ENCODE measurements at regions not wholly inside any gene's neighbourhood (a gene's known extent, or its start where the extent isn't known, plus 50 kb on each side); places are given as distances from the start of the nearest gene placed in this dataset.

GRCh38 chrX:67480789-67481188 is 63.0 kb upstream of the AR start:
- H3K4me1 ChIP-seq (ENCODE audit: control insufficient read depth in 1 of 2, insufficient read depth in 2 of 2, low read depth in 1 of 2, low read length in 1 of 2) = no peaks in the 10 kb centered on the region
- CTCF ChIA-PET = no interaction called here

More at GRCh38 chrX:67480789-67481188, 63.0 kb upstream of the AR start:
- no peaks in the 10 kb centered on the region for H3K9me2 ChIP-seq
- H3K9me3 ChIP-seq = no peaks in the 10 kb centered on the region
- no peaks in the 10 kb centered on the region for H3K79me2 ChIP-seq (ENCODE audit: insufficient read depth)
- POLR2A ChIA-PET = no interaction called here
- no peaks in the 10 kb centered on the region for H3F3A ChIP-seq (replicated peaks; ENCODE audit: insufficient read depth)
- H3K36me3 ChIP-seq (replicated peaks in 1 of 2; ENCODE audit: control insufficient read depth in 1 of 2, insufficient read depth in 2 of 2, low read length in 1 of 2) = no peaks in the 10 kb centered on the region
- DNase-seq = no peak
- no peaks in the 10 kb centered on the region for H3K27me3 ChIP-seq (ENCODE audit: insufficient read depth)
- 0% methylated on average over 3 of the region's 3 CpGs for WGBS (ENCODE audit: low lambda C conversion rate)
- no peak overlapping the region for H2AFZ ChIP-seq (ENCODE audit: low read depth)
- H4K20me1 ChIP-seq (ENCODE audit: insufficient read depth) = no peaks in the 10 kb centered on the region
- no peak overlapping the region for H3K4me3 ChIP-seq (ENCODE audit: low read depth in 2 of 2, low read length in 1 of 2)
- no peak overlapping the region for H3K9ac ChIP-seq
- H3K4me2 ChIP-seq = no peak overlapping the region
- H3K27ac ChIP-seq (ENCODE audit: low read depth in 2 of 2, low read length in 1 of 2) = no peak overlapping the region
- no peak for TF ChIP-seq GABPA (IDR thresholded peaks at IDR 0.05; ENCODE audit: low read depth)
- TF ChIP-seq, protein P1, sequence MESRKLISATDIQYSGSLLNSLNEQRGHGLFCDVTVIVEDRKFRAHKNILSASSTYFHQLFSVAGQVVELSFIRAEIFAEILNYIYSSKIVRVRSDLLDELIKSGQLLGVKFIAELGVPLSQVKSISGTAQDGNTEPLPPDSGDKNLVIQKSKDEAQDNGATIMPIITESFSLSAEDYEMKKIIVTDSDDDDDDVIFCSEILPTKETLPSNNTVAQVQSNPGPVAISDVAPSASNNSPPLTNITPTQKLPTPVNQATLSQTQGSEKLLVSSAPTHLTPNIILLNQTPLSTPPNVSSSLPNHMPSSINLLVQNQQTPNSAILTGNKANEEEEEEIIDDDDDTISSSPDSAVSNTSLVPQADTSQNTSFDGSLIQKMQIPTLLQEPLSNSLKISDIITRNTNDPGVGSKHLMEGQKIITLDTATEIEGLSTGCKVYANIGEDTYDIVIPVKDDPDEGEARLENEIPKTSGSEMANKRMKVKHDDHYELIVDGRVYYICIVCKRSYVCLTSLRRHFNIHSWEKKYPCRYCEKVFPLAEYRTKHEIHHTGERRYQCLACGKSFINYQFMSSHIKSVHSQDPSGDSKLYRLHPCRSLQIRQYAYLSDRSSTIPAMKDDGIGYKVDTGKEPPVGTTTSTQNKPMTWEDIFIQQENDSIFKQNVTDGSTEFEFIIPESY (IDR thresholded peaks at IDR 0.05; ENCODE audit: borderline replicate concordance, low read depth) = no peak
- no peak for TF ChIP-seq POLR2AphosphoS5 (IDR thresholded peaks at IDR 0.05; ENCODE audit: low read depth, low read length)
- TF ChIP-seq JUND (IDR thresholded peaks at IDR 0.05) = no peak
- TF ChIP-seq TAF1 (IDR thresholded peaks at IDR 0.05; ENCODE audit: borderline replicate concordance, low read depth, low read length) = no peak
- no peak for TF ChIP-seq TEAD4 (IDR thresholded peaks at IDR 0.05; ENCODE audit: borderline replicate concordance, insufficient read depth)
- no peak for TF ChIP-seq RXRA (IDR thresholded peaks at IDR 0.05; ENCODE audit: borderline replicate concordance, low read depth)
- no peak for TF ChIP-seq MEF2A (IDR thresholded peaks at IDR 0.05; ENCODE audit: borderline replicate concordance, low read depth)
- no peak for TF ChIP-seq RCOR1 (IDR thresholded peaks at IDR 0.05; ENCODE audit: low read length)
- no peak for TF ChIP-seq ELF1 (IDR thresholded peaks at IDR 0.05)
- no peak for TF ChIP-seq MAX (IDR thresholded peaks at IDR 0.05; ENCODE audit: low read depth)
- TF ChIP-seq EZH2phosphoT487 (IDR thresholded peaks at IDR 0.05; ENCODE audit: borderline replicate concordance, low read depth) = no peak
- TF ChIP-seq FOSL2 (IDR thresholded peaks at IDR 0.05; ENCODE audit: borderline replicate concordance, low read depth) = no peak
- no peak for TF ChIP-seq FOXJ3 (CRISPR knock-in tag; IDR thresholded peaks at IDR 0.05)
- no peak for TF ChIP-seq EP300 (IDR thresholded peaks at IDR 0.05; ENCODE audit: borderline replicate concordance in 1 of 2, low read depth in 1 of 2, low read length in 1 of 2)
- no peak for TF ChIP-seq CHD2 (IDR thresholded peaks at IDR 0.05; ENCODE audit: low read length, partially characterized antibody)
- TF ChIP-seq, protein P2, sequence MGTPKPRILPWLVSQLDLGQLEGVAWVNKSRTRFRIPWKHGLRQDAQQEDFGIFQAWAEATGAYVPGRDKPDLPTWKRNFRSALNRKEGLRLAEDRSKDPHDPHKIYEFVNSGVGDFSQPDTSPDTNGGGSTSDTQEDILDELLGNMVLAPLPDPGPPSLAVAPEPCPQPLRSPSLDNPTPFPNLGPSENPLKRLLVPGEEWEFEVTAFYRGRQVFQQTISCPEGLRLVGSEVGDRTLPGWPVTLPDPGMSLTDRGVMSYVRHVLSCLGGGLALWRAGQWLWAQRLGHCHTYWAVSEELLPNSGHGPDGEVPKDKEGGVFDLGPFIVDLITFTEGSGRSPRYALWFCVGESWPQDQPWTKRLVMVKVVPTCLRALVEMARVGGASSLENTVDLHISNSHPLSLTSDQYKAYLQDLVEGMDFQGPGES (IDR thresholded peaks at IDR 0.05; ENCODE audit: low read depth, low read length) = no peak
- no peak for TF ChIP-seq NFIC (IDR thresholded peaks at IDR 0.05; ENCODE audit: borderline replicate concordance)
- TF ChIP-seq RAD21 (IDR thresholded peaks at IDR 0.05; ENCODE audit: low read length) = no peak
- TF ChIP-seq RFX5 (IDR thresholded peaks at IDR 0.05; ENCODE audit: low read length) = no peak
